Erythroblast (primary cell): ENCODE measurements at regions not wholly inside any gene's neighbourhood (a gene's known extent, or its start where the extent isn't known, plus 50 kb on each side); places are given as distances from the start of the nearest gene placed in this dataset.

Experiments used
- GATA1 ChIP-seq: IDR thresholded peaks from 2 replicates; pipeline ENCODE4 v1.6.1; 2011; ENCODE audit warnings: low read depth, mild to moderate bottlenecking, control low read depth, low read length, moderate library complexity
- POLR2A ChIP-seq: IDR thresholded peaks from 2 replicates; pipeline ENCODE4 v1.6.1; 2011; ENCODE audit warnings: mild to moderate bottlenecking, low read length

- TF ChIP-seq POLR2A: no peak
- no peak for TF ChIP-seq GATA1
Measured at GRCh38 chr12:61072717-61073116, 1187.5 kb upstream of the USP15 start.
